ENCODE measurements at regions not wholly inside any gene's neighbourhood (a gene's known extent, or its start where the extent isn't known, plus 50 kb on each side); places are given as distances from the start of the nearest gene placed in this dataset.

GRCh38 chr4:18961266-18961665 lies 939.7 kb upstream of the LCORL start:
- TF ChIP-seq CTCF (IDR thresholded peaks at IDR 0.05) (no peak), POLR2A (IDR thresholded peaks at IDR 0.05) (no peak), EP300 (IDR thresholded peaks at IDR 0.05) (no peak)

Measured in sigmoid colon (tissue), 4 donors.